NCI-H524 treated with DMSO at 0.1 percent for 48 hours (cell line): ENCODE measurements at regions not wholly inside any gene's neighbourhood (a gene's known extent, or its start where the extent isn't known, plus 50 kb on each side); places are given as distances from the start of the nearest gene placed in this dataset.
"Not testable (repeated sequence)": the region's sequence is repeated elsewhere in the genome, so short reads cannot be mapped to it uniquely, and the experiment has no call there.

ENCODE experiments used
- DNase-seq: peaks from one replicate; lab custom pipeline; 2025; lab: John Stamatoyannopoulos, UW

DNA sequence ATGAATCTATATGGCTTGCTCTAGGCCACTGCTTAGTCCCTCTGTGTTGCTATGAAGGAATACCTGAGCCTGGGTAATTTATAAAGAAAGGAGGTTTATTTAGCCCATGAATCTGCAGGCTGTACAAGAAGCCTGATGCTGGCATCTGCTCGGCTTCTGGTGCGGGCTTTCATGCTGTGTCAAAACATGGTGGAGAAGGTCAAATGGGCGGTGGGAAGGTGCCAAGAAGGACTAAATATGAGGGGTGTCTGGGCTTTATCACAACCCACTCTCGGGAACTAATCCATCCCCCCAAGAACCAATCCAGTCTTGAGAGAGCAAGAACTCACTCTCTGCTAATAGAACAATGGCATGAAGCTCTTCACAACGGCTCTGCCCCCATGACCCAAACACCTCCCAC lies 481.6 kb downstream of the EIPR1 start:
- no peak for DNase-seq

DNA sequence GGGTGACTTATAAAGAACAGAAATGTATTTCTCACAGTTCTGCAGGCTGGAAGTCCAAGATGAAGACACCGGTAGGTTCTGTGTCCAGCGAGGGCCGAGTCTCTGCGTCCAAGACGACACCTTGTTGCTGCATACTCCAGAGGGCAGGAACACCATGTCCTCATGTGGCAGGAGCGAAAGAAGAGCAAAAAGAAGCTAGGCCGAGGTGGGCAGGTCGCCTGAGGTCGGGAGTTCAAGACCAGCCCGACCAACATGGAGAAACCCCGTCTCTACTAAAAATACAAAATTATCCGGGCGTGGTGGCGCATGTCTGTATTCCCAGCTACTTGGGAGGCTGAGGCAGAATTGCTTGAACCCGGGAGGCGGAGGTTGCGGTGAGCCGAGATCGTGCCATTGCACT lies 483.6 kb downstream of the EIPR1 start:
- DNase-seq, result not testable (repeated sequence)

DNA sequence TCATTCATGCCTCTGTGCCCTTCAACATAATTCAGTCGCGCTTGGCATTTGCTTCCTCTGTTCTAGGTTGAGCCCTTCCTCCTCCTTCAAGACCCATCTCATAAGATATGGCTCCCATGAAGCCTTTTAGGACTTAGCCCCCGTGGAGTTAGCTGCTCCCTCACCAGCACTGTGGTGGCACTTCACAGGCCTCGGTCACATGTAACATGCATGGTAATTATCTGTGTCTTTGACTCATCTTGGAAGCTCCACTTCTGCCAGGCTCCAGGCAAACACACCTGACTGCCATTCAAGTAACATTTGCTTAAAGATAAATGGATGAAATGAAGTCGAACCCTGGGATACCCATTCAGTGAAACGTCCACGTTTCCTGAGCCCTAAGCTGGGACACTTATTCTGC lies 484.7 kb downstream of the EIPR1 start:
- DNase-seq, result no peak

GRCh38 chr2:2892378-2892777 lies 485.2 kb downstream of the EIPR1 start:
- DNase-seq, result no peak

DNA sequence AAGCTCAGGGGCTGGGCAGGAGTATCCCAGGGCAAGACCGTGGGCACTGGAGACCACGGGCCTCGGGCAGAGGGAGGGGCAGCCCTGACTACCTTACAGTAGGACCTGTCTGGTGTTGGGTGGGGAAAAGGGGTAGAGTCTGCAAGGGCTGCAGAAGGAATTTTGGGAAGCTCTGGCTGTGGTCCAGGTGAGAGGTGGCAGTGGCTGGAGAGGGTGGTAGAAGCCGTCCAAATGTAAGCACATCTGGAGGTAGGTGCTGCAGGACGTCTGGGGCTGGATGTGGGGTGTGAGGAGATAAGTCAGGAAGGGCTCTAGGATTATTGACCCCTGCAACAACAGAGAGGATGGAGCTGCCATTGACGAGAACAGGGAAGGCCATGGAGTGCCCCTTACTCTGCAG lies 486.7 kb downstream of the EIPR1 start:
- DNase-seq, result no peak

GRCh38 chr2:2890246-2890645 lies 487.4 kb downstream of the EIPR1 start:
- no peak for DNase-seq

- DNase-seq, result no peak
Observed at GRCh38 chr2:2889646-2890045, 488.0 kb downstream of the EIPR1 start.

DNA sequence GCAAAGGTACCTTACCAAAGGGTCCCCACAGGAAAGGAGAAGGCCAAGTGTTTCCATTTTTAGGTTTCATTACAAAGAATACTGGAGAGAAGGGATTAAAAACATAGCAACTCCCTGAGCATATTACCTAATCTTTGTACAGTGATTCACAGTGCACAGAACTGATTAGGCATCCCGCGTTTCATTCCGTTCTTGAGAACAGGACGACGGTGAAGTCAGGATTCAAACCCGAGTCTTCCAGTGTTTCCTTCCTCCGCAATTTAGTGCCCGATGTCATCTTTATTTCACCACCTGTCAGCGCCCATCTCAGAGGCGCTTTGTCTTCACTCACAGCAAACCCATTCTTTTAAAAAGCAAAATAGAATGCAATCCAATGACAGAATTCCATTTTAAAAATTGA lies 488.5 kb downstream of the EIPR1 start:
- DNase-seq, result no peak

GRCh38 chr2:2887772-2888387 lies 489.7 kb downstream of the EIPR1 start:
- DNase-seq, result no peak

GRCh38 chr2:2886922-2887321 lies 490.7 kb downstream of the EIPR1 start:
- DNase-seq, result no peak

DNA sequence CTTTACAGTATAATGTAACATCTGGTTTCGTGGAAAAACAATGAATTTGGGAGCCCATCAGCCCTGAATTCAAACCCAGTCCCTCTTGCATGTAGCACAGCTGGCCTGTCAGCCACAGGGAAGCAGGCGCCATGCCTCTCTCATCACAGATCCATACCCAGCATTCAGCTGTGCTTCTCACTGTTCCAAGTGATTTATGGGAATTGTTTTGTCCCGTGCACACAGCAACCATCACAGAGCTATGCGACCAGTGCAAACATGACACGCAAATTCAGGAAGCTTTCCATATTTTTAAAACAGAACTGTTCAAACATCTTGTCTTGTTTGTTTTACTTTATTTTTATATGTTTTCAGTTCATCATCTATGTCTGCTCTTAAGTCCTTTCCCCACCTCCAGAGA lies 496.1 kb downstream of the EIPR1 start:
- DNase-seq, result no peak

DNA sequence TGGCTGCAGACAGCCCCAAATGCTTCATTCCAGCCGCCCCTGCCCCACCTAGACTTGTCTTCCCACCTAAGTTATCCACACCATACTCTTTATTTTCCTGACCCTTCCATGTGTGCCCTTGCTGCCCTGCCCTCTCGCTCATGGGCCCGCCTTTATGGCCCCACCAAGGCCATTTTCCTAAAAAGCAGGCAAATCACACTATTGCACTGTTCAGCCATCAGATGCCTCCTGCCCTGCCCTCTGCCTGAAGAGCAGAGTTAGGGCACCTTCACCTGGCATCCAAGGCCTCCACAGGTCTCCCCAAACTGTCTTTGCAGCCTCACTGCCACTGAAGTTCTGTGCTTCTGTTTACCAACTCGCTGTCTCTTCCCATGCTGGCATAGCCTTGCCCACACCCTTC lies 496.7 kb downstream of the EIPR1 start:
- DNase-seq, result no peak

GRCh38 chr2:2879781-2880180 lies 497.8 kb downstream of the EIPR1 start:
- DNase-seq, result no peak

DNA sequence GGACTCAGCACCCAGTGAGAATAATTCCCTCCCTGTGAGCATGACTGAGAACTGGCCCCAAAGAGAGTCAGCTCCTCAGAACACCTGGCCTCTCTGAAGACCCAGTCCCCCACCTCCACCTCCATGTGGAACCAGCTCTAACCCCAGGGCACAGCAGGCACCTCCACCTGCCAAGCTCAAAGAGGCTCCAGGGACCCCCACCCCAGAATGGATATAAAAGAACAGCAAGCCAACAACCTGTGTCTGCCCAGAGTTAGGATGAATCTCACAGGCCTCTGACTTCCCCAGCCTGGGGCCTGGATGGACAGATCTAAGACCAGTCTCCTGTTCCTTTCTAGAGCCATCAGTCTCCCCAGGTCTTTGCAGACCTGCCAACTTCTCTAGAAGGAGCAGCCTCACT lies 498.5 kb downstream of the EIPR1 start:
- no peak for DNase-seq

DNA sequence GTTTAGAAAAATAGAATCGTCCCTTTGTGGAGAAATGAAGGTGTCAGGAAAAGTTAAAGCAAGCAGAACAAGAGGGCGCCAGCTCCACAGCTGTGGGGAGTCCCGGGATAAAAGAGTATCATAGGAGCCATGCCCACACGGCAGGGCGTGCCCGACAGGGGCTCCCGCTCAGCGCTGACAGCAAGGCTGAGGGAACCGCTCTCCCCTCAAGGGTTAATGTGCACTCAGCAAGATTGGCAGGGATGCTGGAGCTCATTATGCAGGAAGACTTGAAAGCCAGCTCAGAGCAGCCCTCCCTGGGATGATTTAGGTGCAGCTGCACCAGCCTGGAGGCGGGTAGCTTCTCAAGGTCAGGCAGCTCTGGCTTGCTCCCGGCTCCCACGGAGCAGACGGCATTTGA lies 500.2 kb downstream of the EIPR1 start:
- DNase-seq, result no peak

DNA sequence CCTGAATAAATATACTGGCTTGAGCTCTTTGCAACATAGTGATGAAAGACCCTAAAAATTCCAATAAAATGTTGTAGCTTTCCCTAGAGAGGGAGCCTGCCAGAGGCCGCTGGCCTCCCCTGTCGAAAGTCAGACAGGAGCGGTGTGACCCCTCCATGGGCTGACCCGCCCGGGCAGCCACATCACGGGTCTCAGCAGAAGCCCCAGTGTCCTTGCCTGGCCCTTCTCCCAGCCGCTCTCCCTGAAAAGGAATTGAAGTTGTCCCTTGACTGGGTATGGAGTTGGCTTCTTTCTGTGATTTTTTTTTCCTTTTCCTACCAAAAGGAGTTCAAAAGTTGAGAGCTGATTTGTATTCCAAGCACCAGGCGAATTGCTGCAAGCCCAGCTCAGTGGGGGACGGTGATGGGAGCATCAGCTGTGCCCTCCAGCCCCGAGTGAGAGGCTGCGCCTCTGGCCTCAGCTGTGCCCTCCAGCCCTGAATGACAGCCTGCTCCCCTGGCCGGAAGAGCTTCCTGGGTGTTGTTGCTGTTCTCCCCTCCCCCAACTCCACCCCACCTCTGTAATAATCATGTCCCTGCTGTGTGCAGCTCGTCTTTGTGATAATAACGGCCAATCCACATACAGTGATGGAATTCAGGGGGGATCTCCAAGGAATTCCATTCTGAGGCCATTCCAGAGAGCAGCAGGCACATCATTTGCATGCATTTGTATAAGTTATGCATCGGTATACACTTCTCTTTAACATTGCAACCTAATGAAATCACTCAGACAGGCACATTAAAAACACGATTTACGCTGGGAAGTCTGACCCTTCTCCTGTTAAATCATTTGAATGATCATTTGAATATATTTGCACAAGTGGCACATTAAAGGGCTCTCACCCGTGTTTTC lies 501.0 kb downstream of the EIPR1 start:
- no peak for DNase-seq

DNA sequence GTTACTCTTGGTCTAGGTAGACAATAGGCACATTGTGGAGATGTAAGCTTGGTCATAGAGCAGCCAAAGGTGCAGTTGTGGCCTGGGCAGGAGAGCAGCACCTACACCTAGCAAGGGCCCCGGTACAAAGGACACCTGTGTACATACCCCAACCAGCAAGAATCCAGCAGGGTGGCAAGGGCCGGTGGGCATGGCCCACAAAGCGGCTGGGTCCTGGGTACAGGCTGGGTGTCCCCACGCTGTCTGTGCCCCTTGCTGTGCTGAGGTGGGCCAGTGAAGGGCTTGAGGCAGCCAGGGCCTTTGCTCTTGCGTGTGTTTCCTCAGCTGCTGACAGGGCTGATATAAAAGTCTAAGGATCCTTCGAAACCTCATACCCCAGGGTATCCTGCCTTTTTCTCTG lies 501.8 kb downstream of the EIPR1 start:
- no peak for DNase-seq

- DNase-seq, result no peak
Observed at GRCh38 chr2:2875296-2875695, 502.3 kb downstream of the EIPR1 start.

DNA sequence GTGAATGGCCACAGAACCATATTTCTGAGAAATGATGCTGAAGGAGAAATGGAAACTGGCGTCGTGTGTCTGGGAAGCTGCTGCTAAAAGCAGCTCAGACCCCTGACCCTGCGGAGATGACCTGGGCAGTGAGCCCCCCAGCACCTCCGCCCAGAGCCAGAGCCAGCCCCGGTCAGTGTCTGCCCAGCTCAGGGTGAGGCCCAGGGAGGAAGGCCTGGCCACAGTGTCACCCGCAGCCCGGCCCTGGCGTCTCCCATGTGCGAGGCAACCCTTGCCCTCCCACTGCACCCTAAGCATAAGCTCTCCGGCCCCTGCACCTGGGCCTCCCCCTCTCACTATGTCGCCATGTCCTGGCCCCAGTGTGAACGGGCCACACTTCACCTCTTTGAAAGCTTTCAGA lies 502.8 kb downstream of the EIPR1 start:
- DNase-seq, result no peak

GRCh38 chr2:2874341-2874740 lies 503.3 kb downstream of the EIPR1 start:
- DNase-seq, result no peak

- no peak for DNase-seq
Observed at GRCh38 chr2:2873450-2873811, 504.2 kb downstream of the EIPR1 start.

- DNase-seq, result no peak
Observed at GRCh38 chr2:2872713-2873449, 504.7 kb downstream of the EIPR1 start.

- no peak for DNase-seq
Observed at GRCh38 chr2:2872309-2872617, 505.4 kb downstream of the EIPR1 start.
